Spleen (tissue), 7 donors: ENCODE measurements at regions not wholly inside any gene's neighbourhood (a gene's known extent, or its start where the extent isn't known, plus 50 kb on each side); places are given as distances from the start of the nearest gene placed in this dataset.

Source experiments
- CTCF ChIP-seq, 11 experiments: fragments of 200-600 bp in 7 of 11; fragments of 450-650 bp in 4 of 11; sonication (generic) in 4 of 11; IDR thresholded peaks in 8 of 11; conservative IDR thresholded peaks in 3 of 11; 1 replicate in 7 of 11; 2 replicates in 4 of 11; pipeline versions ENCODE4 v1.4.0 to v1.8.0; 2016 to 2021; ENCODE audit warnings: antibody characterized with exemption in 11 of 11, inconsistent platforms in 4 of 11, mild to moderate bottlenecking in 1 of 11
- POLR2AphosphoS5 ChIP-seq, 3 donors: sonication (generic); formaldehyde crosslinking; IDR thresholded peaks; one replicate each; pipeline ENCODE4 v1.5.1; 2017; ENCODE audit warnings: antibody characterized with exemption in 3 of 3
- donor health status: DM: no; HTN: no; CAD: no; lungs with moderate emphysema.
- donor health status: DM: no; HTN: no; CAD: no.
- donor health status: DM: no; HTN: no; CAD: no.

GRCh38 chr3:54240-54639, 142.3 kb upstream of the CHL1 start:
- no peak for TF ChIP-seq CTCF (IDR thresholded peaks at IDR 0.05 in 8 of 11, conservative IDR thresholded peaks at IDR 0.05 in 3 of 11)
- TF ChIP-seq POLR2AphosphoS5 (IDR thresholded peaks at IDR 0.05), result no peak
